Spleen (tissue), 7 donors: ENCODE measurements at regions not wholly inside any gene's neighbourhood (a gene's known extent, or its start where the extent isn't known, plus 50 kb on each side); places are given as distances from the start of the nearest gene placed in this dataset.

Experiments used
- CTCF ChIP-seq, 11 experiments: fragments of 200-600 bp in 7 of 11; fragments of 450-650 bp in 4 of 11; sonication (generic) in 4 of 11; IDR thresholded peaks in 8 of 11; conservative IDR thresholded peaks in 3 of 11; 1 replicate in 7 of 11; 2 replicates in 4 of 11; pipeline versions ENCODE4 v1.4.0 to v1.8.0; 2016 to 2021; ENCODE audit warnings: antibody characterized with exemption in 11 of 11, inconsistent platforms in 4 of 11, mild to moderate bottlenecking in 1 of 11
- POLR2A ChIP-seq, 3 donors: fragments of 450-650 bp; IDR thresholded peaks; one replicate each; pipeline ENCODE4 v1.5.1; 2017; ENCODE audit warnings: antibody characterized with exemption in 3 of 3, mild to moderate bottlenecking in 1 of 3
- POLR2AphosphoS5 ChIP-seq, 3 donors: sonication (generic); formaldehyde crosslinking; IDR thresholded peaks; one replicate each; pipeline ENCODE4 v1.5.1; 2017; ENCODE audit warnings: antibody characterized with exemption in 3 of 3
- donor health status: DM: no; HTN: no; CAD: no; lungs with moderate emphysema.
- donor health status: DM: no; HTN: no; CAD: no.
- donor health status: DM: no; HTN: no; CAD: no.

- TF ChIP-seq CTCF (IDR thresholded peaks at IDR 0.05 in 8 of 11, conservative IDR thresholded peaks at IDR 0.05 in 3 of 11) (no peak), POLR2A (IDR thresholded peaks at IDR 0.05) (no peak), POLR2AphosphoS5 (IDR thresholded peaks at IDR 0.05) (no peak)
These were observed 236.3 kb upstream of the NAV3 start for GRCh38 chr12:77594366-77594765.
